RWPE2 (cell line): ENCODE measurements at regions not wholly inside any gene's neighbourhood (a gene's known extent, or its start where the extent isn't known, plus 50 kb on each side); places are given as distances from the start of the nearest gene placed in this dataset.

Experiments used
- ATAC-seq: fragments of 200-7000 bp; cut with Tn5 transposase; 3 replicates; pipeline ENCODE4 v1.9.1; 2021; ENCODE audit warnings: low read depth
- DNase-seq: peaks from one replicate; pipeline ENCODE4 v3.0.0-alpha.2; 2020; ENCODE audit warnings: low spot score
- H3K27ac ChIP-seq: fragments of 450-650 bp; 2 replicates; pipeline ENCODE4 v1.5.1; 2017; ENCODE audit warnings: mild to moderate bottlenecking; ENCODE audit not compliant: poor library complexity, severe bottlenecking
- H3K27me3 ChIP-seq: fragments of 250-450 bp; sonication (Bioruptor Pico); 2 replicates; pipeline ENCODE4 v1.5.1; 2021; ENCODE audit warnings: mild to moderate bottlenecking, moderate library complexity; ENCODE audit not compliant: insufficient read depth, poor library complexity, severe bottlenecking
- H3K36me3 ChIP-seq: fragments of 250-450 bp; sonication (Bioruptor Pico); 2 replicates; pipeline ENCODE4 v1.5.1; 2020; ENCODE audit warnings: low read depth, mild to moderate bottlenecking, moderate library complexity
- H3K4me1 ChIP-seq: fragments of 250-450 bp; sonication (Bioruptor Pico); 2 replicates; pipeline ENCODE4 v1.5.1; 2021; ENCODE audit warnings: mild to moderate bottlenecking, moderate library complexity; ENCODE audit not compliant: insufficient read depth, poor library complexity, severe bottlenecking
- H3K4me3 ChIP-seq: fragments of 250-450 bp; sonication (Bioruptor Pico); 2 replicates; pipeline ENCODE4 v1.5.1; 2021; ENCODE audit warnings: mild to moderate bottlenecking, moderate library complexity; ENCODE audit not compliant: severe bottlenecking
- H3K9me3 ChIP-seq: fragments of 250-450 bp; sonication (Bioruptor Pico); 2 replicates; pipeline ENCODE4 v1.5.1; 2021; ENCODE audit warnings: mild to moderate bottlenecking, moderate library complexity; ENCODE audit not compliant: severe bottlenecking
- TF ChIP-seq, protein P1 (sequence below): fragments of 450-650 bp; IDR thresholded peaks from one replicate; pipeline ENCODE4 v1.5.1; 2017; ENCODE audit warnings: mild to moderate bottlenecking, moderate library complexity; ENCODE audit not compliant: poor library complexity, severe bottlenecking

DNA sequence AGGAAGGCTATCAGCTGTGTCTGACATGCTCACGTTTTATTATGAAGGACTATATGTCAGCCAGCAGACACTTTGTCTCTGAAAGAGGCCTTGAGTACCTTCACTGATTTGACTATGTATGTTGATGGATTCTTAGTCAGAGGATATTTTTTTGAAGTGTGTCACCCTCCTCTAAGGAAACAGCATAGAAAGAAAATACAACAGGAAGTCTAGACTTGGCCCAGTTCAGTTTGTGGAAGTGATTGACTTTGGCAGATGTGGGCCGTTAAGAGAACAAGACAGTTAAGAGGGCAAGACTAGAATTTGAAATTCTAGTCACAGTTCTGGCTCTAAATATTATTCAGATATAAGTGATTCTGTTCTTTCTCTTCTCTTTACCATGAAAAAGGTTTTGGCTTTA is 471.5 kb downstream of the CDH8 start:
- ATAC-seq (no peak), DNase-seq (no peak)
- no peak overlapping the region for H3K27ac ChIP-seq
- no peak overlapping the region for H3K4me3 ChIP-seq
- TF ChIP-seq, protein P1, sequence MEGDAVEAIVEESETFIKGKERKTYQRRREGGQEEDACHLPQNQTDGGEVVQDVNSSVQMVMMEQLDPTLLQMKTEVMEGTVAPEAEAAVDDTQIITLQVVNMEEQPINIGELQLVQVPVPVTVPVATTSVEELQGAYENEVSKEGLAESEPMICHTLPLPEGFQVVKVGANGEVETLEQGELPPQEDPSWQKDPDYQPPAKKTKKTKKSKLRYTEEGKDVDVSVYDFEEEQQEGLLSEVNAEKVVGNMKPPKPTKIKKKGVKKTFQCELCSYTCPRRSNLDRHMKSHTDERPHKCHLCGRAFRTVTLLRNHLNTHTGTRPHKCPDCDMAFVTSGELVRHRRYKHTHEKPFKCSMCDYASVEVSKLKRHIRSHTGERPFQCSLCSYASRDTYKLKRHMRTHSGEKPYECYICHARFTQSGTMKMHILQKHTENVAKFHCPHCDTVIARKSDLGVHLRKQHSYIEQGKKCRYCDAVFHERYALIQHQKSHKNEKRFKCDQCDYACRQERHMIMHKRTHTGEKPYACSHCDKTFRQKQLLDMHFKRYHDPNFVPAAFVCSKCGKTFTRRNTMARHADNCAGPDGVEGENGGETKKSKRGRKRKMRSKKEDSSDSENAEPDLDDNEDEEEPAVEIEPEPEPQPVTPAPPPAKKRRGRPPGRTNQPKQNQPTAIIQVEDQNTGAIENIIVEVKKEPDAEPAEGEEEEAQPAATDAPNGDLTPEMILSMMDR = no peak
- H3K9me3 ChIP-seq = no peaks in the 10 kb centered on the region
- no peaks in the 10 kb centered on the region for H3K27me3 ChIP-seq
- H3K36me3 ChIP-seq = no peaks in the 10 kb centered on the region
- no peaks in the 10 kb centered on the region for H3K4me1 ChIP-seq

DNA sequence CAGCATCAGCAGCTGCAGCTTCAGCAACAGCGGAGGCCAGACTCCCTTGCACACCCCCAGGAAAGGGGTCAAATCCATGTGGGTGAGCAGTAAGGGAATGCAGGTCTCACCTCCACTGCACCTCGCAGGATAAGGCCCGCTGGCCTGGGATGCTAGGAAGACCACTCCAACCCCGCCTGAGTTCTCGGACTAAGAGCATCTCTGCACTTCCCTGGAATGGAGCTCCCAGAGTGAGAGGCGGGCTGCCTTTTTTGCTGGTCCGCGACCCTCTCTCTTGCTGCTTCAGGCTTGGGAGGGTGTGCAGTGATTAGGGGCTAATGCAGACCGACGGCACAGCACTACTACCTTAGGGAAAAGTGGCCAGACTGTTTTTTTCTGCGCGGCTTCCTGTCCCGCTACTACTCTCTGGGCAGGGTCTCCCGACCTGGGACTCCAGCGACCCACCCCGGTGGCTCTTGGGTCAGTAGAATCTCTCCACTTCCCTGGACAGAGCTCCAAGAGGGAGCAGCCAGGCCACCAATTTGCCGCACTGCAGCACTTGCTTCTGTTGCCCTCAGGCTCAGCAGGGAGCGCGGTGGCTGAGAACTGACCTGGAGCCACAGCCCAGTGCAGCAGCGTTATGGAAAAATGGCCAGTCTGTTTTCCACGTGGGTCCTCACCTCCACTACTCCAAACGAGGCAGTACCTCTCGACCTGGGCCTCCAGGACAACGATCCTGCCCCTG is 480.4 kb downstream of the CDH8 start:
- H3K36me3 ChIP-seq = no peaks in the 10 kb centered on the region
- ATAC-seq = no peak
- TF ChIP-seq, protein P1 = no peak
- H3K4me1 ChIP-seq = no peaks in the 10 kb centered on the region
- H3K9me3 ChIP-seq = no peaks in the 10 kb centered on the region
- peaks cover 11% of the 10 kb centered on the region for H3K27me3 ChIP-seq
- no peak overlapping the region for H3K27ac ChIP-seq
- H3K4me3 ChIP-seq = no peak overlapping the region
- DNase-seq = no peak

DNA sequence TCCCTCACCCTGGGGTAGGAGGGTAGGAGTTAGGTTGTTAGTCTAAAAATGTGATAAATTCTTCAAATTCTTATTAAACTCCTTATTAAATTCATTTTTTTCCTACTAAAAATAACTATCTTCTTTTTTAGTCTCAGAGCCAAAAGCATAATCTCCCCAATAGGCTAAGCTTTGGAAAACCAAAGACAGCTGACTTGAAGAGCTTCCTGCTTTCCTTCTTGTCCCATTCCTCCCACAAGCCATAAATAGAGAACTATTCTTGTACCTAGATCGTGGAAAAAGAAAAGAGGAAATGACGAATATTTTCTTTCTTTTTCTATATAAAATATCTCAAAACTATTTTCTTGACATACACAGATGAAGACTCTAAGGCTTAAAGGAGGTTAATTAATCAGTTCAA is 486.9 kb downstream of the CDH8 start:
- H3K9me3 ChIP-seq = no peaks in the 10 kb centered on the region
- H3K27me3 ChIP-seq = peaks cover 19% of the 10 kb centered on the region
- DNase-seq = no peak
- no peaks in the 10 kb centered on the region for H3K36me3 ChIP-seq
- H3K4me1 ChIP-seq = no peaks in the 10 kb centered on the region
- ATAC-seq = no peak
- TF ChIP-seq, protein P1 = no peak
- no peak overlapping the region for H3K27ac ChIP-seq
- H3K4me3 ChIP-seq = no peak overlapping the region

DNA sequence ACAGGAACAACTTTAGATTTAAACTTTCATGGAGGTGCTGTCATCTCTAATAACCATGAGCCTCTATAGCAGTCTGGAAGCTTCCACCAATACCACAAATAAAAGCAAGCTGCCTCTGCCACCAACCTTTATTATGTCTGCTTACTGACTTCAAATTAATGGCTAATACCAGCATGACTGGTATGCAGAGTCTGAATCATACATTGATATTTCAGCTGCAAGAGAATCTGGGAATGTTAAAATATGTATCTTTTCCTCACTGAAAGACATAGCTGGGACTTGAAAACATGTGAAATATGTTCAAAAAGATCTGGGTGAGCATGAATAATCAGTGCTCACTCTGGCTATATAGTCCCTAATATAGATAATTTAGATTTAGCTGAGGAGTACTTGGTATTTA is 488.6 kb downstream of the CDH8 start:
- TF ChIP-seq, protein P1 = no peak
- H3K27ac ChIP-seq = no peak overlapping the region
- no peaks in the 10 kb centered on the region for H3K4me1 ChIP-seq
- H3K9me3 ChIP-seq = no peaks in the 10 kb centered on the region
- H3K27me3 ChIP-seq = peaks cover 16% of the 10 kb centered on the region
- ATAC-seq = no peak
- no peaks in the 10 kb centered on the region for H3K36me3 ChIP-seq
- H3K4me3 ChIP-seq = no peak overlapping the region
- DNase-seq = no peak

- H3K27ac ChIP-seq = no peak overlapping the region
- no peak for ATAC-seq
Measured at GRCh38 chr16:61544165-61544564, 492.1 kb downstream of the CDH8 start.

More at GRCh38 chr16:61544165-61544564, 492.1 kb downstream of the CDH8 start:
- Histone ChIP-seq H3K27me3 (peaks cover 5% of the 10 kb centered on the region), H3K4me1 (no peaks in the 10 kb centered on the region), H3K9me3 (no peaks in the 10 kb centered on the region), H3K36me3 (no peaks in the 10 kb centered on the region), H3K4me3 (no peak overlapping the region)
- no peak for DNase-seq
- TF ChIP-seq, protein P1 = no peak
